Right ventricle myocardium inferior (tissue), 1 donor: ENCODE measurements at regions not wholly inside any gene's neighbourhood (a gene's known extent, or its start where the extent isn't known, plus 50 kb on each side); places are given as distances from the start of the nearest gene placed in this dataset.
"Not testable (repeated sequence)": the region's sequence is repeated elsewhere in the genome, so short reads cannot be mapped to it uniquely, and the experiment has no call there.

Source experiments
- ATAC-seq: fragments of 200-7000 bp; cut with Tn5 transposase; one replicate; pipeline ENCODE4 v1.9.1; 2020; ENCODE audit warnings: mild to moderate bottlenecking, moderate library complexity
- DNase-seq: peaks from one replicate; pipeline ENCODE4 v3.0.0; 2021; ENCODE audit errors: missing footprints
- intact Hi-C: fragments of 100-400 bp; cut with DNase I; formaldehyde crosslinking; loops from one replicate; pipeline ENCODE4 v1.11.0; 2022
- donor health status: DM: no; HTN: yes; CAD: no; lungs with severe emphysema.

DNA sequence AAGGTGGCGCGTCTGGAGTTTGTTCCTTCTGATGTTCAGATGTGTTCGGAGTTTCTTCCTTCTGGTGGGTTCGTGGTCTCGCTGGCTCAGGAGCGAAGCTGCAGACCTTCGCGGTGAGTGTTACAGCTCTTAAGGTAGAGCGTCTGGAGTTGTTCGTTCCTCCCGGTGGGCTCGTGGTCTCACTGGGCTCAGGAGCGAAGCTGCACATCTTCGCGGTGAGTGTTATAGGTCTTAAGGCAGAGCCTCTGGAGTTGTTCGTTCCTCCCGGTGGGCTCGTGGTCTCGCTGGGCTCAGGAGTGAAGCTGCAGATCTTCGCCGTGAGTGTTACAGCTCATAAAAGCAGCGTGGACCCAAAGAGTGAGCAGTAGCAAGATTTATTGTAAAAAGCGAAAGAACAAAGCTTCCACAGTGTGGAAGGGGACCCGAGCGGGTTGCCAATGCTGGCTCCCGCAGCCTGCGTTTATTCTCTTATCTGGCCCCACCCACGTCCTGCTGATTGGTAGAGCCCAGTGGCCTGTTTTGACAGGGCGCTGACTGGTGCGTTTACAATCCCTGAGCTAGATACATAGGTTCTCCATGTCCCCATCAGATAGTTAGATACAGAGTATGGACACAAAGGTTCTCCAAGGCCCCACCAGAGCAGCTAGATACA lies 322.5 kb upstream of the KCND2 start:
- intact Hi-C loops, DNase-seq, ATAC-seq: not testable (repeated sequence)

DNA sequence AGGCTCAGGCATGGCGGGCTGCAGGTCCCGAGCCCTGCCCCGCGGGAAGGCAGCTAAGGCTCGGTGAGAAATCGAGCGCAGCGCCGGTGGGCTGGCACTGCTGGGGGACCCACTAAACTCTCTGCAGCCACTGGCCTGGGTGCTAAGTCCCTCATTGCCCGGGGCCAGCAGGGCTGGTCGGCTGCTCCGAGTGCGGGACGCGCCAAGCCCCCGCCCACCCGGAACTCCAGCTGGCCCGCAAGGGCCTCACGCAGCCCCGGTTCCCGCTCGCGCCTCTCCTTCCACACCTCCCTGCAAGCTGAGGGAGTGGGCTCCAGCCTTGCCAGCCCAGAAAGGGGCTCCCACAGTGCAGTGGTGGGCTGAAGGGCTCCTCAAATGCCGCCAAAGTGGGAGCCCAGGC lies 321.4 kb upstream of the KCND2 start:
- DNase-seq, ATAC-seq, intact Hi-C loops: not testable (repeated sequence)

DNA sequence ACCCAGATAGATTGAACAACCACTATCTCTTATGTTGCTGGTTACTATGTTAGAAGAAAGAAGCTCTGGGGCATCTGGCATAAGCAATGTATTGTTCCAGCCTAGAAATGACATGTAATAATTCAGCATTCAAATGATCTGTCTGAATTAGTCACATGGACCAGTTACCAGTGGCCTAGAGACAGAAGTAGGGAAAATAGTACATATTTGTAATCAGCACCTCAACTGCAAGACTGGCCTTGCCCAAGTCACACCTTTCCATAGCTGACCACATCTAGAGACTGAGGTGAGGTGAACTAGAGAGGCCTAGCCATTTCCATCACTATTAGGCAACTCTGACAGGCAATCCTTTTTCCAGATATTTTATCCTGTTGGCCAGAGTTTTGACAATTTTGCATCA lies 315.6 kb upstream of the KCND2 start:
- no peak for DNase-seq
- intact Hi-C loops, result no loop called here
- no peak for ATAC-seq

DNA sequence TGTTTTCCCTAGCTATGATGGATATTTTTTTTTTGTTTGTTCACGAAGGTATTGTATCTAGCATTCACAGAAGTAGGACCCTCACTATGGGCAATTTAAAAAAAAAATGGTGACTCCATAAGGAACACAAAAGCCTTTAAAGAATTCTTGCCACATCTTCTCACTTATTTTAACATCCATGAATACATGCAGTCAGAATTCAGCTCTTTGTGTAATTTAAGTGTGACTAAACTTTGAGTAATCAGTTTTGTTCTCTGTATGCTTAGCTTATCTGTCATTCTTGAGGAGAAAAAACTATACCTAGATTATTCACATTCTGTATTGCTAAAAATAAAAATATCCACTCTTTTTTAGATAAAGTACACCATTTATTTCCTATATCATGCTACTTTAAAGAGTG lies 313.2 kb upstream of the KCND2 start:
- ATAC-seq (no peak), DNase-seq (no peak)
- intact Hi-C loops, result no loop called here

DNA sequence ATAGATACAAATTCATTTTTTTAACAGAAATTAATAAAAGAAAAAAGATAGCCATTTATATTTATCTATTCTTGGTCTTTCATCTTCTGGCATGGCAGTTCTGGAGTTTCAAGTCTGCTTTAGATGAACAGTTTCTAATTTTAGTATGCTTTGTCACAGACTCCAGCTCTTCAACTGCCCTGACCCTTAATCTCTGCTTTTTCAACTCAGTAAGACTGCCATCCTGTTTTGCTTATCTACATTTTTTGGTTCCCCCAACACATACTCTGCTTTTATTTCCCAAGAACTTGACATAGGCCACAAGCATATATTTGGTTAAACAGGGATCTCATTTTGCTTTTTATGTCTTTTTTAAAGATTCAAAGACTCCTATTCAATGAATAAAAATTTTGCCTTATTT lies 309.3 kb upstream of the KCND2 start:
- ATAC-seq, result no peak
- DNase-seq, result no peak

DNA sequence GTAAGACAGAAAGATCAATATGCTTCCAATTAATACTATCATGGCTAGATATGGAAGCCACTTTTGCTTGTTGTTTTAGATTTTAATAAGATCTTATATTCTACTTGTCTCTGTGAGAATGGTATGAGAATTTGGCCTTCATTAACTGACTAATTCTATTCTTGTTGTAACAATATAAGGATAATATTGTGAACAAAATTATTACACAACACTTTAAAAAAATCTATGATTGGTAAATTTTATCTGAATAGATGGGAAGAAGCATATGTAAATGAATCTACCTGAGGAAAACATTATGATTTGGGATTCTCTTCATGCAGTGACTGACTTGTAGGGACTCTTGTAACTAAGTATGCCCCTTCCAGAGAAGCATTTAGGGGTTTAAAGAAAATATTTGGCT lies 308.9 kb upstream of the KCND2 start:
- intact Hi-C loops, result no loop called here
- ATAC-seq, result no peak
- DNase-seq, result no peak

More for the DNA sequence above, 309.3 kb upstream of the KCND2 start:
- intact Hi-C loops, result no loop called here

DNA sequence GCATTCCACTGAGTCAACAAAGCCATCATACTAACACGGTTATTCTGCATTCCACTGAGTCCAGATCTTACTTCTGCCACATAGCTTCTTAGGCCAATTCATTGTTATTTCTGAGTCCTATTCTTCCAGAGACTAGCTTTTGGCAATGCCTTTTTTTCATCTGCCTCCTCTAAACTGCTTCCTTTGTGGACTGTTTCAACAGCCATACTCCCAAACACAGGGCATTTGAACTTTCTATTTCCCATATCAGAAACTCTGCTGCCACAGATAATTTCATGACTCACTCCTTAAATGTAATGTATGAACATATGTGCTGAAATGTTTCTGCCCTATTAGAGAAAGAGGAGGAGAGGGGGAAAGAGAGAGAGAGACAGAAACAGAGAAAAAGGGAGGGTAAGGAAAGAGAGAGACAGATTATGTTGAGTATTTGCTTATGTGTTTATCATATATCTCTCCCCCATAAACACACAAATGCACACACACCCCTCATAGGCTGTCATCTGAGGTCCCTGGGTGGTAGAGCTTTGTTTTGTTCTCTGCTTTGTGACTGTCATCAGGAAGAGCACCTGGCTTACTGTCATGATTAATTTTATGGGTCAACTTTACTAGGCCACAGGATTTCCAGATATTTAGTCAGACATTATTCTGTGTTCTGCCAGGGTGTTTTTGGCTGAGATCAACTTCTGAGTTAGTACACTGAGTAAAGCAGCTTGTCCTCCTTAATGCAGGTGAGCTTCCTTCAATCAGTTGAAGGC lies 308.0 kb upstream of the KCND2 start:
- DNase-seq (no peak), ATAC-seq (no peak)
- intact Hi-C loops, result no loop called here

DNA sequence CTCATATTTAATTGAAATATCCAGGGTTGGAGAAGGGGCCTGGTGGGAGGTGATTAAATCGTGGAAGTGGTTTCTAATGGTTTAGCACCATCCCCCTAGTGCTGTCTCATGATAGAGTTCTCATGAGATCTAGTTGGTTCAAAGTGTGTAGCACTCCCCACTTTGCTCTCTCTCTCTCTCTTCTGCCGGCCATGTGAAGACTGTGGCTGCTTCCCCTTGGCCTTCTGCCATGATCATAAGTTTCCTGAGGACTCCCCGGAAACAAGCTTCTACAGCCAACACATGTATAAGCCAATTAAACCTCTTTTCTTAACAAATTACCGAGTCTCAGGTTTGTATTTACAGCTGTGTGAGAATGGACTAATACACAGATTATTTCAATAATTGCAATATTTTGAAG lies 305.8 kb upstream of the KCND2 start:
- ATAC-seq (no peak), DNase-seq (no peak)
- intact Hi-C loops, result no loop called here

DNA sequence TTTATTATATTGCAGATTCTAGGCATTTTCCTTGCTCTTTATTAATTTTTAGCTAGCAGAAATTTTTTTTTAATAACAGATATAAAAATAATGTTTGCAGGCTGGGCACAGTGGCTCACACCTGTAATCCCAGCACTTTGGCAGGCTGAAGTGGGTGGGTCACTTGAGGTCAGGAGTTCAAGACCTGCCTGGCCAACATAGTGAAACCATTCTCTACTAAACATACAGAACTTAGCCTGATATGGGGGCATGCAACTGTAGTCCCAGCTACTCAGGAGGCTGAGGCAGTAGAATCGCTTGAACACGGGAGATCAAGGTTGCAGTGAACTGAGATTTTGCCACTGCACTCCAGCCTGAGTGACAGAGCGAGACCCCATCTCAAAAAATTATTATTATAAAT lies 304.6 kb upstream of the KCND2 start:
- ATAC-seq, intact Hi-C loops, DNase-seq: not testable (repeated sequence)

DNA sequence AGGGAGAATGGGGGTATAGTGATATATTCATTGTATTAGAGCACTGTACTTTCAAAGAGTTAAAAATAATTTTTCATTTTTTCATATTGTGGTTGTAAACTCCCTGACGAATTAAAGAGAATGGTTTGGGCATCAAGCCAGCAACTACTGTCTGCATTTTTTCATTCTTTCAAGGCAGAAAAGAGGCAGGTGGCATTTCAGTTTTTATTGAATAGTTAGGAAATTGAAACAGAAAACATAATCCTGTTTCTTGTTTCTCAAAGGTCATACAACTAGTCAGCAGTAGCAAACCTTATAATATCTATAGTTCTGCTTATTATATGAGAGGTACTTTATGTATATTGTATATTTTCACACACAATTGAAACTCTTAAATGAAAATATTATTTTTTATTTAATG lies 303.9 kb upstream of the KCND2 start:
- ATAC-seq, result no peak
- DNase-seq, result no peak
- intact Hi-C loops, result no loop called here

DNA sequence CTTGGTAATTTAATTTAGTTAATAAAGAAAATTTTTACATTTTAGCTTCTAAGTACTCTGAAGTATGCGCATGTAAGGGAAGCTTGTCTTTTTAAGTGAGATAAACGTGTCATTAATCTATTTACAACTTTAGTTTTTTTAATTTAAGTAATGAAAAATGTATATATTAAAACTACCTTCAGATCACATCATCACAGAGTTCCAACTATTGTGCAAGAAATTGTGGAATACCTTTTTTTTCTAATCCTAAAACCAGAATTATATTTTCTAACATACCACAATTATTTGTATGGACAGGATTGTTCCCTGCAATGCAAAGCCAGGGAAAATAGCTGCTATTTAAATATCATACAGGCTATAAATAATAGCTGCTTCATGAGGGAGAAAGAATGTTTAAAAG lies 303.2 kb upstream of the KCND2 start:
- ATAC-seq (no peak), DNase-seq (no peak)
- intact Hi-C loops, result no loop called here

DNA sequence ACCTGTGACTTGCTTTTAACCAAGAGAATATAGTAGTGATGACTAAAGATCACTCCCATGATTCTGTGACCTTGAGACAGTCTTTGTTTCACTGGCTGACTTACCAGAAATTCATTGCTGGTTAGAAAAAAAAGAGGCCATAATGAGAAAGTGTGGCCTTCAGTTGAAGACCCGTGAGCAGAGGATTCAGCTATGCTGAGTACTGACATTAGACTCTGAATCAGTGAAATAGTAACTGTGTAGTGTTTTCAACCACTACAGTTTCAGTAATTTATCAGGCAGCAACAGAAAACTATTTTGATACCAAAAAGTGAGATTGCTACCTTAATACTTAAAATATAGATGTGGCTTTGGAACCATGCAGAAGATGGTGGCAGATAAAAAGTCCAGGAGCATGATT lies 298.0 kb upstream of the KCND2 start:
- intact Hi-C loops, result no loop called here
- ATAC-seq, result no peak
- DNase-seq, result no peak

DNA sequence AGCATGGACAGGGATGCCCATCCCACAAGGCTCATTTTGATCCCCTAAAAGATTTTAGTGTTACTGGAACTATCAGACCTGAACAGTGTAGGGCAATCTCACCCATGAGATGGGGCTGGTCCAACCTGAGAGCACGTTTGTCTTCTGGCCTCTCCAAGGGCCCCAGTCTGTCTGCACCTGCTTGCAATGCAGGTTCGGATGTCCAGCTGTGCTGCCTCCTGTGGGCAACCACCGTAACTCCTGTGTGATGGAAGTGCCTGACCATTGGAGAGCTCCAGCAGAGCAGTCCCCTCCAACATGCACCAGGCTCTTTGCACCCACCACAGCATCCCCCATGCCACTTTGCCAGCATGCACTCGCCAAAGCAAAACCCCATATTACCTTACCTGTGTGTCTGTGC lies 290.1 kb upstream of the KCND2 start:
- DNase-seq (no peak), ATAC-seq (no peak)
- intact Hi-C loops, result no loop called here

DNA sequence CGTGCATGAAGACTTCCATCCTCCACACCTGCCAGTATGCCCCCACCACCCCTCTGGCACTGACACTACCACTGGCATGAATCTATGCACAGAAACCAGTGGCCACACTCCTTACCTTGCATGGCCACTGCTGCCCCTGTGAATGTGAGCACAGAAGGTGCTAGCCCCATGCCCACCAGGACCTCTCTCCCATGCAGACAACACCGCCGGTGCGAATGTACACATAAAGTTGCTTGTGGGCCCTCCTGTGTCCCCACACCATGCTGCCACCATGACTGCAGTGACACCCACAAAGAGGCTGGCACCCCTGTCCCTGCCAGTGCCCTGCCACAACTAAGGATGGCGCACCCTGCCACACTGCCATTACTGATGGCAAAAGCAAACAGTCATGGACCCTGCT lies 289.5 kb upstream of the KCND2 start:
- intact Hi-C loops, result no loop called here
- ATAC-seq (no peak), DNase-seq (peak; percentile 66)

DNA sequence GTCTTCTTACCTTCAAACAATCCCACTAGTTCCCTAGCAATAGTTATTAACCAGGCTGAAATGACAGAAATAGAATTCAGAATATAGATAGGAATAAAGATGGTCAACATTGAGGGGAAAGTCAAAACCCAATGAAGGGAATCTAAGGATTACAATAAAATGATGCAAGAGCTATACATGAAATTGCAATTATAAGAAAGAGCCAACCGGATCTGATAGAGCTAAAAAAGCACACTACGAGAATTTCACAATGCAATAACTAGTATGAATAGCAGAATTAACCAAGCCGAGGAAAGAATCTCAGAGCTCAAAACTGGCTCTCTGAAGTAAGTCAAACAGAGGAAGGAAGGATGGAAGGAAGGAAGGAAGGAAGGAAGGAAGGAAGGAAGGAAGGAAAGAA lies 288.7 kb upstream of the KCND2 start:
- DNase-seq, result no peak
- ATAC-seq, result no peak
- intact Hi-C loops, result no loop called here

DNA sequence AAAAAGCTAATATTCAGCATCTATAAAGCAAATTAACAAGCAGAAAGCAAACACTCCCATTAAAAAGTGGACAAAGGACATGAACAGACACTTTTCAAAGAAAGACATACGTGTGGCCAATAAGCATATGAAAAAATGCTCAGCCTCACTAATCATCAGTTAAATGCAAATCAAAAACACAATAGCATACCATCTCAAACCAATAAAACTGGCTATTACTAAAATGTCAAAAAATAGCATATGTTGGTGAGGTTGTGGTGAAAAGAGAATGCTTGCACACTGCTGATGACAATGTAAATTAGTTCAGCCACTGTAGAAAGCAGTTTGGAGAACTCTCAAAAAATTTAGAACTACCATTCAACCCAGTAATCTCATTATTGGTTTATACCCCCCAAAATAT lies 284.6 kb upstream of the KCND2 start:
- DNase-seq (no peak), ATAC-seq (no peak)
- intact Hi-C loops, result no loop called here

DNA sequence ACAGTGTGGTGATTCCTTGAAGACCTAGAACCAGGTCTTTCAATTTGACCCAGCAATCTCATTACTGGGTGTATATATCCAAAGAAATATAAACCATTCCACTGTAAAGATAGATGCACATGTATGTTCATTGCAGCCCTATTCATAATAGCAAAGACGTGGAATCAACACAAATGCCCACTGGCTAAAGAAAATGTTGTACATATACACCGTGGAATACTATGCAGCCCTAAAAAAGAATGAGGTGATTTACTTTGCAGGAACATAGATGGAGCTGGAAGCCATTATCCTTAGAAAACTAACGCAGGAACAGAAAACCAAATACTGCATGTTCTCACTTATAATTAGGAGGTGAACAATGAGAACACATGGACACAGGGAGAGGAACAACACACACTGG lies 278.0 kb upstream of the KCND2 start:
- ATAC-seq (no peak), DNase-seq (no peak)
- intact Hi-C loops, result no loop called here

DNA sequence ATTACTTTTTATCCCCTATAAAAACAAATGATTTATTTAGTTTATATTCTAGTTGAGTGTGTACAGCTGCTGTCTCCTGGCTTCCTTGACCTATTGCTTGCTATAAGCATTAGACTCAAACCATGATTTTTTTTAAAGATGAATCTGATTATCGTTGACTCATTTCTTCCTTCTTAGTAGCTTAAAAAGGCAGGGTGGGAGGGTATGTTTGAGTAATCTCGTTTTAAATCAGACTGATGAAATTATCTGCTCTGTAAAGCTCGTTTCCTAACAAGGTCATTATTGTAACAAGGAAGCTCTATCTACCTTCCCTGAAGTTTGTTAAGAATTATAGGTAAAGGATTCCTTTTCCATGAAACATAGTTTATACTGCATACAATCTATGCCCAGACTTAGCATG lies 276.3 kb upstream of the KCND2 start:
- ATAC-seq (no peak), DNase-seq (no peak)
- intact Hi-C loops, result no loop called here

DNA sequence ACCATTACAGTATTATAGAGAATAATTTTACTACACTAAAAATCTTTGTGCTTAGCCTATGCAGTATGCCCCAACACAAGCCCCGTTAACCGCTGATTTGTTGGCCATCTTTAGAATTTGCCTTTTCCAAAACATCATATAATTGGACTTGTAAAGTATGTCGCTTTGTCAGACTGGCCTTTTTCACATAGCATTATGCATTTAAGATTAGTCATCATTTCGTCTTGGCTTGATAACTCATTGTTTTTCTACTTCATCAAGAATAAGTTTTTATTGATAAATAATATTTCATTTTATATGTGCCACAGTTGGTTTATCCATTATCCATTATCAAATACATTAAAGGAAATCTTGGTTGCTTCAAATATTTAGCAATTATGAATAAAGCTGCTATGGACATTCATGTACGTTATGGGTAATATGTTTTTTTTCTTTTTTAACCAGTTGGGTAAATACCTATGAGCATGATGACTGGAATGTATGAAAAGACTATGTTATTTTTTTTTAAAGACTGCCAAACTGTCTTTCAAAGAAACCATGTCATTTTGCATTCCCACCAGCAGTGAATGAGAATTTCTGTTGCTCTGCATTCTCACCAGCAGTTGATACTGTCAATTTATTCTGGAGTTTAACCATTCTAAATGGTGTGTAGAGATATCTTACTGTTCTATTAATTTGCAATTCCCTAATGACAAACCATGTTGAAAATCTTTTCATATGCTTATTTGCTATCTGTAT lies 273.1 kb upstream of the KCND2 start:
- intact Hi-C loops, result no loop called here
- DNase-seq, result no peak
- ATAC-seq, result no peak

DNA sequence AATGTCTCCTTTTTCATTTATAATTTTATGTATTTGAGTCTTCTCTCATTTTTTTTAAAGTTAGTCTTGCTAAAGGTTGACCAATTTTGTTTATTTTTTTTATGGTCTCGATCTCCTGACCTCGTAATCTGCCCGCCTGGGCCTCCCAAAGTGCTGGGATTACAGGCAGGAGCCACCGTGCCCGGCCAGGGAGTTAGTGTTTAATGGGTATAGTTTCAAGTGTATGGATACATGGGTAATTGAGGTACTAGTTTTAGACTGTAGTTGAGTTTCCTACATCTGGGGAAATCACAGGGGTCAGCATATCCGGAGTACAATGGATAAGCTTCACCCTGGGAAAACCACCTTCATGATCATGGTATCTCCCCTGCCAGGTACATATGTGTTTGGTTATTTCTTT lies 267.3 kb upstream of the KCND2 start:
- intact Hi-C loops, result no loop called here

More for the DNA sequence above, 267.3 kb upstream of the KCND2 start:
- DNase-seq (no peak), ATAC-seq (no peak)
